ENCODE measurements at regions not wholly inside any gene's neighbourhood (a gene's known extent, or its start where the extent isn't known, plus 50 kb on each side); places are given as distances from the start of the nearest gene placed in this dataset.

DNA sequence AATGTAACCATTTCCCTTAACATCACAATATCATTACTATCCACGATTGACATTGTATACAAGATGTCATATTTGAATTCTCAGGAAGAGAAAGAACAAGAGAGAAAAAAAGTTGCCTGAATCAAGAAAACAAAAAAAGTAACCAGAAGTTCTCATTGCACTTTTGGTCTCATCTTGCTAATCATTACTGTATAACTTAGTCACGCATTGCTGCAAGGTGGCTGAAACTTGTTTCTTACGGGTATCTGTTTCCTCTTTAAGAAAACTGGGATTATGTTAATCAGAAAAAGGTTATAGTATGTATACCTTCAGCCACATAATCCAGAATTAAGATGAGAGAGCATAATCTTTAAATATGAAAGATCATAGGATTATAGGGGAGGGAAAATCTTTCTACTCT, 639.7 kb upstream of the SYT4 start:
- TF ChIP-seq FOXP2 (optimal IDR thresholded peaks at IDR 0.05; ENCODE audit: control extremely low read depth, extremely low read length, insufficient read depth) = no peak
- no peak for TF ChIP-seq POLR2AphosphoS5 (IDR thresholded peaks at IDR 0.05; ENCODE audit: borderline replicate concordance, low read depth, low read length)
- no peak for TF ChIP-seq EZH2 (IDR thresholded peaks at IDR 0.05)
- no peak overlapping the region for H3K9ac ChIP-seq (ENCODE audit: insufficient read length)
- no peak overlapping the region for H3K4me3 ChIP-seq
- H3K9me3 ChIP-seq (ENCODE audit: low read depth, low read length) = no peaks in the 10 kb centered on the region
- no peak for DNase-seq (ENCODE audit: low read depth, low spot score)
- H3K27ac ChIP-seq = no peak overlapping the region
- no peaks in the 10 kb centered on the region for H3K36me3 ChIP-seq (ENCODE audit: insufficient read depth, low read length)

DNA sequence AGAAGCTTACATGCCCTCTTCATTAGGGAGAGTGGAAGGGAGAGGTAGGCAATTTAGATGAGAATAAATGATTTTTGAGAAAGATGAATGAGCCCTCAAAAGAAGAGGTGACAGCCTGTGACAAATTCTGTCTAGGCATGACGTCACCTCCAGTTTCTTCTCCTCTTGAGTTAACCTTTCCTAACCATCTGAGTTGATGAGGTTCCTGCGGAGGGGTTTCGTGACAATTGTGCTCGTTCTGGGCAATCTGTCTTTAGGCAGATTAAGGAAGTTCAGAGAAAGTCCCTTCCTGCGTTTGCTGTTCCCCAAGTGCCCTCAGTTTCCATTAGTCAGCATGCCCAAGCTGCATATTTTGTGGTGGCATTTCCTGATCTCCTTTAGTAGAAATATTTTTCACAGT, 640.2 kb upstream of the SYT4 start:
- Histone ChIP-seq H3K36me3 (ENCODE audit: insufficient read depth, low read length) (no peaks in the 10 kb centered on the region), H3K27ac (no peak overlapping the region; the same call in 1 of the 2 replicates), H3K9me3 (ENCODE audit: low read depth, low read length) (no peaks in the 10 kb centered on the region), H3K4me3 (no peak overlapping the region), H3K9ac (ENCODE audit: insufficient read length) (no peak overlapping the region)
- DNase-seq (ENCODE audit: low read depth, low spot score) = no peak
- no peak for TF ChIP-seq FOXP2 (optimal IDR thresholded peaks at IDR 0.05; ENCODE audit: control extremely low read depth, extremely low read length, insufficient read depth)
- TF ChIP-seq POLR2AphosphoS5 (IDR thresholded peaks at IDR 0.05; ENCODE audit: borderline replicate concordance, low read depth, low read length) = no peak
- TF ChIP-seq EZH2 (IDR thresholded peaks at IDR 0.05) = no peak

DNA sequence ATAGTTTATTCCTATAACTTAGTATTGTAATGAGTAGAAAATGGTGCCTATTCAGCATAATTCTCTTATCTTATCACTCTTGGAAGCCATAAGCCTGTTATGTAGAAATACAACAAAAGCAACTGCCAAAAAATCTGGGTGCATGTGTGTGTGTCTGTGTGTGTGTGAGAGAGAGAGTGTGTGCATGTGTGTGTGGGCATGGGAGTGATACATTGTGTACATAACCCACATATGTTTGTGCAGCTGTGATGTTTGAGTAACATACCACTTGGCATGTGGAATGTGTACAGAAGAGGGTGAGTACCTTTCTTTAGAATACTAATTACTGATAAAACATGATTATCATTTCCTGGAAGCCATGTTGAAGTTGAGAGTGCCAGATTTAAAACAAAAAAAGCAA, 642.3 kb upstream of the SYT4 start:
- H3K36me3 ChIP-seq (ENCODE audit: insufficient read depth, low read length) = no peaks in the 10 kb centered on the region
- H3K27ac ChIP-seq = no peak overlapping the region
- no peak overlapping the region for H3K9ac ChIP-seq (ENCODE audit: insufficient read length)
- TF ChIP-seq FOXP2 (optimal IDR thresholded peaks at IDR 0.05; ENCODE audit: control extremely low read depth, extremely low read length, insufficient read depth) (no peak), POLR2AphosphoS5 (IDR thresholded peaks at IDR 0.05; ENCODE audit: borderline replicate concordance, low read depth, low read length) (no peak), EZH2 (IDR thresholded peaks at IDR 0.05) (no peak)
- no peak overlapping the region for H3K4me3 ChIP-seq
- DNase-seq (ENCODE audit: low read depth, low spot score) = no peak
- no peaks in the 10 kb centered on the region for H3K9me3 ChIP-seq (ENCODE audit: low read depth, low read length)

DNA sequence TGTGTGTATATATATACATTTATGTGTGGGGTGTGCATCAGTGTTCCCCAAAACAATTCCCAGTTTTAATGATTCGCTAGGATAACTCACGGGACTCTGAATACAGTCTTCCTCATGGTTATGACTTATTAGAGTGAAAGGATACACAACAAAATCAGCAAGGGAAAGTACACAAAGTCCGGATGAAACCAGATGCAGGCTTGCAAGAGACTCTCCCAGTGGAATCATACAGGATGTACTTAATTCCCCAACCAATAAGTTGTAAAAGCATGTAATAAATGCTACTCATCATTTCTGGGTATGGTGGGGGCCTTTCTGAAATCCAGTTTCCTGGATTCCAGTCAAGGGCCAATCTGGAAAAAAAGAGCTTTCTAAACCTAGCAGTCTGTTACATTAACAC, 654.1 kb upstream of the SYT4 start:
- no peaks in the 10 kb centered on the region for H3K9me3 ChIP-seq (ENCODE audit: low read depth, low read length)
- no peaks in the 10 kb centered on the region for H3K36me3 ChIP-seq (ENCODE audit: insufficient read depth, low read length)
- H3K9ac ChIP-seq (ENCODE audit: insufficient read length) = no peak overlapping the region
- TF ChIP-seq FOXP2 (optimal IDR thresholded peaks at IDR 0.05; ENCODE audit: control extremely low read depth, extremely low read length, insufficient read depth) (no peak), POLR2AphosphoS5 (IDR thresholded peaks at IDR 0.05; ENCODE audit: borderline replicate concordance, low read depth, low read length) (no peak), EZH2 (IDR thresholded peaks at IDR 0.05) (no peak)
- peak overlapping the region; percentile 98; the same call in 1 of the 2 replicates for H3K27ac ChIP-seq
- peak overlapping the region; percentile 67 for H3K4me3 ChIP-seq
- DNase-seq (ENCODE audit: low read depth, low spot score) = no peak

DNA sequence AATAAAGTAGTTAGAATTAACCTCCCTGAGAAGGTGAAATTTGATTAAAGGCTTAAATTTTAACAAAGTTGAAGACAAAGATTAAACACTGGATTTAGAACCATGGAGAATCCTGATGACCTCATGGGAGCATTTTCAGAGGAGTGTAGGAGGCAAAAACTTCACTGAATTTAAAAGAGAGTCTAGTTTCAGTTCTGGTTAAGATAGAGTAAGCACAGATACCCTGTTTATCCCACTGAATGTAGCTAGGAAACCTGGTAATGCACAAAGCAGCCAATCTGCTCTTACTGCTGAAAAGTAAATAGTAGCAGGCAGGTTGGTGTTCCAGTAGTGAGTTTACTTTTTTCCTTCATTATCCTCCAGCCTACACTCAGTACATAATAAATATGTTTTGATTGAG, 654.9 kb upstream of the SYT4 start:
- Histone ChIP-seq H3K36me3 (ENCODE audit: insufficient read depth, low read length) (no peaks in the 10 kb centered on the region), H3K9ac (ENCODE audit: insufficient read length) (peak overlapping the region; percentile 43), H3K4me3 (peak overlapping the region; percentile 72), H3K9me3 (ENCODE audit: low read depth, low read length) (no peaks in the 10 kb centered on the region), H3K27ac (peak overlapping the region; percentile 98)
- TF ChIP-seq EZH2 (IDR thresholded peaks at IDR 0.05) (no peak), FOXP2 (optimal IDR thresholded peaks at IDR 0.05; ENCODE audit: control extremely low read depth, extremely low read length, insufficient read depth) (no peak), POLR2AphosphoS5 (IDR thresholded peaks at IDR 0.05; ENCODE audit: borderline replicate concordance, low read depth, low read length) (no peak)
- DNase-seq (ENCODE audit: low read depth, low spot score) = no peak

DNA sequence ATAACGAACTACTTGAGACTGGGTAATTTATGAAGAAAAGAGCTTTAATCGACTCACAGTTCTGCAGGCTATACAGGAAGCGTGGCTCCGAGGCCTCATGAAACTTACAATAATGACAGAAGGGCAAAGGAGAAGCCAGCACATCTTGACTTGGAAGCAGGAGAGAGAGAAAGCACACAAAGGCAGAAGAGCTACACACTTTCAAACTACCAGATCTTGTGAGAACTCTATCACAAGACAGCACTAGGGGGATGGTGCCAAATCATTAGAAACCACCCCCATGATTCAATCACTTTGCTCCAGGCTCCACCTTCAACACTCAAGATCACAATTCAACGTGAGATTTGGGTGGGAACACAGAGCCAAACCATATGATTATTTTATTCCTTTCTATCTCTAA, 655.9 kb upstream of the SYT4 start:
- peak overlapping the region; percentile 75 for H3K9ac ChIP-seq (ENCODE audit: insufficient read length)
- peak overlapping the region; percentile 98 for H3K27ac ChIP-seq
- H3K36me3 ChIP-seq (ENCODE audit: insufficient read depth, low read length) = no peaks in the 10 kb centered on the region
- peak overlapping the region; percentile 72 for H3K4me3 ChIP-seq
- TF ChIP-seq FOXP2 (optimal IDR thresholded peaks at IDR 0.05; ENCODE audit: control extremely low read depth, extremely low read length, insufficient read depth) (no peak), EZH2 (IDR thresholded peaks at IDR 0.05) (no peak), POLR2AphosphoS5 (IDR thresholded peaks at IDR 0.05; ENCODE audit: borderline replicate concordance, low read depth, low read length) (0 out of 2 replicates have a peak, but pooled peaks have one; percentile 18)
- DNase-seq (ENCODE audit: low read depth, low spot score) = no peak
- H3K9me3 ChIP-seq (ENCODE audit: low read depth, low read length) = no peaks in the 10 kb centered on the region

DNA sequence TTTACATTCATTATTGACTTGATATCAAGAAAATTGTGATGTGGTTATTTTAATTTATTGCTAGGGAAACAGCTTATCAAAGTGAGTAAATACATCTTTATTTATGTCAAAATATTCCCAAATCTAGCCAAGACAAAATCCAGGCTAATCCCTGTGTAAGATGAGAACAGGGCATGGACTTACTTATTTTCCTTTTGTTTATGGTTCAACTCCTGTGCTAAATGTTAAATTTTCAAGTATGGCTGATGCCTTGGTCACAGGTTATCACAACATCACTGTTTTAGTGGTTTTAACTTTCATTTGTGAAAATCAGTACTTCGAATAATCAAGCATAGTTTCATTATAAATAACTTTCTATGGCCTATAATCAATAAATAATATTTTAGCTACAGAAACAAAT, 657.0 kb upstream of the SYT4 start:
- Histone ChIP-seq H3K9me3 (ENCODE audit: low read depth, low read length) (no peaks in the 10 kb centered on the region), H3K4me3 (peak overlapping the region; percentile 40), H3K27ac (peak overlapping the region; percentile 98), H3K36me3 (ENCODE audit: insufficient read depth, low read length) (no peaks in the 10 kb centered on the region), H3K9ac (ENCODE audit: insufficient read length) (no peak overlapping the region)
- TF ChIP-seq EZH2 (IDR thresholded peaks at IDR 0.05) = no peak
- TF ChIP-seq POLR2AphosphoS5 (IDR thresholded peaks at IDR 0.05; ENCODE audit: borderline replicate concordance, low read depth, low read length) = no peak
- TF ChIP-seq FOXP2 (optimal IDR thresholded peaks at IDR 0.05; ENCODE audit: control extremely low read depth, extremely low read length, insufficient read depth) = no peak
- DNase-seq (ENCODE audit: low read depth, low spot score) = no peak

DNA sequence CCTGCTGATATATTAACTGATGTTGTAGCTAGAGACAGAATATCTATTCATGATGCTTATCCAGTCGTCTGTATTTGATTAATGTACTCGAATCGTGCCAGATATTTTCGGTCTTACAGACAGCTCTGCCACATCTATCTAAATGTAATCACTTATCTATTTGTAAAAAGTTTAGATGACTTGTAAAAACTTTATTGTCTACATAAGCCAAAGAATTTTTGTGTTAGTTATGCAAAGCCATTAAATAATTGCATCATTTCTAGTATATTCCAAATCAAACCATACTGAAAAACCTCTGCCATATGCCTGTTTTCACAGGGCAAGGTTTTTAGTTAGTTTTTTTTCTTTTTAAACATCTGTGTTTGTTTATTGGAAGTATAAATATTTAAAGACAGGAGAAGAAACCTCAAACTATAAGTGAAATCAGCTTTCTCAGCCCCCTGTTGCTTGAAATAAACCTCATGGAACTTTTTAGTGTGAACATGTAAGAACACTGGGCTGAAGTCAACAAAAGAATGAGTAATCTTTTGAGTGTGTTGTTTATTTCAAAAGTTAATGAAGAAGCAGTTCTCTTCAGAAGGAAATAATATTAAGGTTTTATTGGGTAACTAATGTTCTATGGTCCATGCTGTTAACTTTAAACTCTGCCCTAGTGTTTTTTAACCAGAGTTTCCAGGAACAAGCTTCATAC, 657.6 kb upstream of the SYT4 start:
- Histone ChIP-seq H3K36me3 (ENCODE audit: insufficient read depth, low read length) (no peaks in the 10 kb centered on the region), H3K27ac (peak overlapping the region; percentile 98)
- DNase-seq (ENCODE audit: low read depth, low spot score) = peak; percentile 86

More for the DNA sequence above, 657.6 kb upstream of the SYT4 start:
- peak overlapping the region; percentile 40 for H3K4me3 ChIP-seq
- H3K9me3 ChIP-seq (ENCODE audit: low read depth, low read length) = no peaks in the 10 kb centered on the region
- TF ChIP-seq POLR2AphosphoS5 (IDR thresholded peaks at IDR 0.05; ENCODE audit: borderline replicate concordance, low read depth, low read length) (peak; percentile 32; the same call in 1 of the 2 replicates), EZH2 (IDR thresholded peaks at IDR 0.05) (no peak), FOXP2 (optimal IDR thresholded peaks at IDR 0.05; ENCODE audit: control extremely low read depth, extremely low read length, insufficient read depth) (peak; percentile 91)
- peak overlapping the region; percentile 57 for H3K9ac ChIP-seq (ENCODE audit: insufficient read length)

Data from SK-N-MC (cell line).